Bronchial epithelial cell (primary cell): ENCODE measurements at regions not wholly inside any gene's neighbourhood (a gene's known extent, or its start where the extent isn't known, plus 50 kb on each side); places are given as distances from the start of the nearest gene placed in this dataset.
"Not testable (repeated sequence)": the region's sequence is repeated elsewhere in the genome, so short reads cannot be mapped to it uniquely, and the experiment has no call there.

ENCODE experiments used
- DNase-seq: peaks from one replicate; pipeline ENCODE4 v3.0.0-alpha.2; 2010; ENCODE audit warnings: low read depth
- FAIRE-seq: peaks from 2 replicates; lab custom pipeline; 2011; peaks lifted over from hg19 to GRCh38; lab: Jason Lieb, UNC
- H3K27me3 ChIP-seq: 2 replicates; pipeline ENCODE4 v1.5.1; 2011; ENCODE audit warnings: low read length; ENCODE audit not compliant: control insufficient read depth, insufficient read depth
- H3K36me3 ChIP-seq: 2 replicates; pipeline ENCODE4 v1.5.1; 2011; ENCODE audit warnings: low read length; ENCODE audit not compliant: control insufficient read depth, insufficient read depth
- H3K4me3 ChIP-seq: 2 replicates; pipeline ENCODE4 v1.5.1; 2011; ENCODE audit warnings: mild to moderate bottlenecking, low read depth, low read length, control low read depth

DNA sequence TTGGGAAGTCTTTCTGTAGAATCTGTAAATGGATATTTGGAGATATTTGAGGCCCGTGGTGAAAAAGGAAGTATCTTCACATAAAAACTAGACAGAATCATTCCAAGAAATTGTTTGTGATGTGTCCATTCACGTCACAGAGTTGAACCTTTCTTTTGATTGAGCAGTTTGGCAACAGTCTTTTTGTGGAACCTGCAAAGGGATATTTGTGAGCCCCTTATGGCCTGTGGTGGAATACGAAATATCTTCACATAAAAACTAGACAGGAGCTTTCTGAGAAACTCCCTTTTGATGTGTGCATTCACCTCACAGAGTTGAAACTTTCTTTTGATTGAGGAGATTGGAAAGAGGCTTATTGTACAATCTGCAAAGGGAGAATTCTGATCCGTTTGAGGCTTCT, 2980.4 kb downstream of the TUBA3C start:
- H3K36me3 ChIP-seq, H3K4me3 ChIP-seq, FAIRE-seq, H3K27me3 ChIP-seq, DNase-seq: not testable (repeated sequence)

DNA sequence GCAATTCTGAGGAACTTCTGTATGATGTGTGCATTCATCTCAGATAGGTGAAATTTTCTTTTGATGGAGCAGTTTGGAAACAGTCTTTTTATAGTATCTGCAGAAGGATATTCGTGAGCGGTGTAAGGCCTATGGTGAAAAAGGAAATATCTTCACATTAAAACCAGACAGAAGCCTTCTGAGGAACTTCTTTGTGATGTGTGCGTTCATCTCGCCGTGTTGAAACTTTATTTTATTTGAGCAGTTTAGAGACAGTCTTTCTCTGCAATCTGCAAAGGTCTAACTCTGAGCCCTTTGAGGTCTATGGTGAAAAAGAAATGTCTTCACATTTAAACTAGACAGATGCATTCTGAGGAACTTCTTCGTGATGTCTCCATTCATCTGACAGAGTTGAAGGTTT, 3021.0 kb downstream of the TUBA3C start:
- not testable (repeated sequence) for H3K27me3 ChIP-seq, H3K4me3 ChIP-seq, FAIRE-seq, DNase-seq, H3K36me3 ChIP-seq

GRCh38 chr13:16158958-16159357, 3022.7 kb downstream of the TUBA3C start:
- H3K36me3 ChIP-seq, DNase-seq, H3K4me3 ChIP-seq, H3K27me3 ChIP-seq, FAIRE-seq: not testable (repeated sequence)

- FAIRE-seq = not testable (repeated sequence)
Observed at GRCh38 chr13:16158016-16158415, 3023.6 kb downstream of the TUBA3C start.

GRCh38 chr13:16152849-16153248, 3028.8 kb downstream of the TUBA3C start:
- not testable (repeated sequence) for FAIRE-seq, H3K4me3 ChIP-seq, H3K36me3 ChIP-seq, DNase-seq, H3K27me3 ChIP-seq

More at GRCh38 chr13:16158016-16158415, 3023.6 kb downstream of the TUBA3C start:
- not testable (repeated sequence) for H3K4me3 ChIP-seq, DNase-seq, H3K27me3 ChIP-seq, H3K36me3 ChIP-seq

DNA sequence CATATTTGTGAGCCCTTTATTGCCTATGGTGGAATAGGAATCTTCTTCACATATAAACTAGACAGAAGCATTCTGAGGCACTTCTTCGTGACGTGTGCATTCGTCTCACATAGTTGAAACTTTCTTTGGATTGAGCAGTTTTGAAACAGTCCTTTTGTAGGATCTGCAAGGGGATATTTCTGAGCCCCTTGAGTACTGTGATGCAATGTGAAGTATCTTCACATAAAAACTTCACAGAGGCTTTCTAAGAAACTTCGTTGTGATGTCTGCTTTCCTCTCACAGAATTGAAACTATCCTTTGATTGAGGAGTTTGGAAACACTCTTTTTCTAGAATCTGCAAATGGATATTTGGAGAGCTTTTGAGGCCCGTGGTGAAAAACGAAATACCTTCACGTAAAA, 3030.3 kb downstream of the TUBA3C start:
- H3K36me3 ChIP-seq, H3K27me3 ChIP-seq, FAIRE-seq, H3K4me3 ChIP-seq, DNase-seq: not testable (repeated sequence)

- DNase-seq, H3K4me3 ChIP-seq: not testable (repeated sequence)
Observed at GRCh38 chr13:16149415-16149814, 3032.2 kb downstream of the TUBA3C start.

GRCh38 chr13:16145652-16146051, 3036.0 kb downstream of the TUBA3C start:
- not testable (repeated sequence) for H3K27me3 ChIP-seq, H3K36me3 ChIP-seq, H3K4me3 ChIP-seq, FAIRE-seq
- DNase-seq = peak; percentile 10

More at GRCh38 chr13:16149415-16149814, 3032.2 kb downstream of the TUBA3C start:
- H3K27me3 ChIP-seq, H3K36me3 ChIP-seq, FAIRE-seq: not testable (repeated sequence)

GRCh38 chr13:16141361-16141760, 3040.3 kb downstream of the TUBA3C start:
- DNase-seq = peak; percentile 27
- not testable (repeated sequence) for FAIRE-seq, H3K27me3 ChIP-seq, H3K4me3 ChIP-seq, H3K36me3 ChIP-seq

GRCh38 chr13:16136846-16137245, 3044.8 kb downstream of the TUBA3C start:
- FAIRE-seq, H3K4me3 ChIP-seq, H3K36me3 ChIP-seq, H3K27me3 ChIP-seq: not testable (repeated sequence)
- peak; percentile 20 for DNase-seq

DNA sequence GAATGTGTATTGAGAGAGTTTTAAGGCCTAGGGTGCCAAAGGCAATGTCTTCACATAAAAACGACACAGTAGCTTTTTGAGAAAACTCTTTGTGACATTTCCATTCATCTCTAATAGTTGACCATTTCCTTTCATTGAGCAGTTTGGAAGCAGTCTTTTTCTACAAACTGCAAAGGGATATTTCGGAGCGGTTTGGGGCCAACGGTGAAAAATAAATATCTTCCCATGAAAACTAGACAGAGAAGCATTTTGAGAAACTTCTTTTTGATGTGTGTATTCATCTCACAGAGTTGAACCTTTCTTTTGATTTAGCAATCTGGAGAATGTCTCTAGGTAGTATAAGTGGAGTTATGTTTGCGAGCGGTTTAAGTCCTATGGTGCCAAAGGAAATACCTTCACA, 3052.9 kb downstream of the TUBA3C start:
- DNase-seq, H3K36me3 ChIP-seq, H3K4me3 ChIP-seq, H3K27me3 ChIP-seq, FAIRE-seq: not testable (repeated sequence)

- DNase-seq = peak; percentile 4
- H3K27me3 ChIP-seq, H3K36me3 ChIP-seq, H3K4me3 ChIP-seq, FAIRE-seq: not testable (repeated sequence)
Observed at GRCh38 chr13:16113391-16113790, 3068.2 kb downstream of the TUBA3C start.
